SU-DHL-6 (cell line): ENCODE measurements at regions not wholly inside any gene's neighbourhood (a gene's known extent, or its start where the extent isn't known, plus 50 kb on each side); places are given as distances from the start of the nearest gene placed in this dataset.

ENCODE experiments used
- EZH2phosphoT487 ChIP-seq: fragments of 200-600 bp; sonication (generic), shearing (Covaris generic); conservative IDR thresholded peaks from 2 replicates; pipeline ENCODE4 v1.6.1; 2018; ENCODE audit warnings: mild to moderate bottlenecking, antibody characterized with exemption, low read length, moderate library complexity, mixed read lengths
- TF ChIP-seq, protein P1 (sequence below): fragments of 200-600 bp; sonication (generic); IDR thresholded peaks from one replicate; pipeline ENCODE4 v1.5.1; 2017; ENCODE audit warnings: antibody characterized with exemption, mild to moderate bottlenecking, low read length, moderate library complexity; ENCODE audit not compliant: insufficient read depth, poor library complexity, severe bottlenecking

DNA sequence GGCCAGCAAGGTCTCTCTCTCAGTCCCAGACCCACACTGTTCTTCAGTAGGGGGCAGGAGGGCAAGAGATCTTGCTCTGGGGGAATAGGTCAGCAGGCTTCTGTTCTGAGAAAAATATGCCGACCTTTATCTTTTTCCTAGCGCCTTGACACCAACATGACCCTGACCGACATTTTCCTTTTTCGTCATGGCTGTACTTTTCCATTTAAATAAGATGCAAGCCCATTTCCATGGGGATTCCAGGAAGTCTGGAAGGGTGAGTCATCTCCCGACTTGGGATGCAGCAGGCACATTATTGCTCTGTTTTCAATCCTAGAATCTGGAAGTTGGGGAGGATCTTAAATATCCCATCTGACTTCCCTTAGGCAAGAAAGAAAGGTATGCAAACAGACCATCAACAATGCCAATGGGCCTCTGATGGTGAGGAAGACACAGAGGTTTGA lies 261.5 kb upstream of the LRTM1 start:
- TF ChIP-seq, protein P1, sequence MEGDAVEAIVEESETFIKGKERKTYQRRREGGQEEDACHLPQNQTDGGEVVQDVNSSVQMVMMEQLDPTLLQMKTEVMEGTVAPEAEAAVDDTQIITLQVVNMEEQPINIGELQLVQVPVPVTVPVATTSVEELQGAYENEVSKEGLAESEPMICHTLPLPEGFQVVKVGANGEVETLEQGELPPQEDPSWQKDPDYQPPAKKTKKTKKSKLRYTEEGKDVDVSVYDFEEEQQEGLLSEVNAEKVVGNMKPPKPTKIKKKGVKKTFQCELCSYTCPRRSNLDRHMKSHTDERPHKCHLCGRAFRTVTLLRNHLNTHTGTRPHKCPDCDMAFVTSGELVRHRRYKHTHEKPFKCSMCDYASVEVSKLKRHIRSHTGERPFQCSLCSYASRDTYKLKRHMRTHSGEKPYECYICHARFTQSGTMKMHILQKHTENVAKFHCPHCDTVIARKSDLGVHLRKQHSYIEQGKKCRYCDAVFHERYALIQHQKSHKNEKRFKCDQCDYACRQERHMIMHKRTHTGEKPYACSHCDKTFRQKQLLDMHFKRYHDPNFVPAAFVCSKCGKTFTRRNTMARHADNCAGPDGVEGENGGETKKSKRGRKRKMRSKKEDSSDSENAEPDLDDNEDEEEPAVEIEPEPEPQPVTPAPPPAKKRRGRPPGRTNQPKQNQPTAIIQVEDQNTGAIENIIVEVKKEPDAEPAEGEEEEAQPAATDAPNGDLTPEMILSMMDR: no peak
- TF ChIP-seq EZH2phosphoT487: no peak
